Right renal cortex interstitium (tissue), 3 donors: ENCODE measurements at regions not wholly inside any gene's neighbourhood (a gene's known extent, or its start where the extent isn't known, plus 50 kb on each side); places are given as distances from the start of the nearest gene placed in this dataset.
"Not testable (repeated sequence)": the region's sequence is repeated elsewhere in the genome, so short reads cannot be mapped to it uniquely, and the experiment has no call there.

Source experiments
- DNase-seq, 3 donors: peaks; one replicate each; pipeline ENCODE4 v3.0.0-alpha.2; 2013; ENCODE audit warnings: low read depth in 3 of 3, low spot score in 2 of 3

- DNase-seq: no peak
Measured at GRCh38 chr1:173257805-173258204, 50.7 kb upstream of the TNFSF4 start.

- no peak for DNase-seq
Measured at GRCh38 chr1:173258479-173259264, 51.5 kb upstream of the TNFSF4 start.

GRCh38 chr1:173260329-173260728 is 53.2 kb upstream of the TNFSF4 start:
- DNase-seq: not testable (repeated sequence)

- no peak for DNase-seq
Measured at GRCh38 chr1:173266841-173267240, 59.7 kb upstream of the TNFSF4 start.

- no peak for DNase-seq
Measured at GRCh38 chr1:173267453-173267945, 60.4 kb upstream of the TNFSF4 start.

- DNase-seq: no peak
Measured at GRCh38 chr1:173268261-173268660, 61.1 kb upstream of the TNFSF4 start.

- no peak for DNase-seq
Measured at GRCh38 chr1:173268786-173269277, 61.7 kb upstream of the TNFSF4 start.

- DNase-seq: no peak
Measured at GRCh38 chr1:173269490-173270230, 62.5 kb upstream of the TNFSF4 start.

GRCh38 chr1:173270243-173270642 is 63.1 kb upstream of the TNFSF4 start:
- no peak for DNase-seq

- not testable (repeated sequence) for DNase-seq
Measured at GRCh38 chr1:173271021-173271420, 63.9 kb upstream of the TNFSF4 start.

- DNase-seq: no peak
Measured at GRCh38 chr1:173275496-173275895, 68.4 kb upstream of the TNFSF4 start.

- DNase-seq: no peak
Measured at GRCh38 chr1:173276922-173277800, 70.0 kb upstream of the TNFSF4 start.

- DNase-seq: no peak
Measured at GRCh38 chr1:173280899-173281660, 73.9 kb upstream of the TNFSF4 start.

- DNase-seq: no peak
Measured at GRCh38 chr1:173285048-173285447, 77.9 kb upstream of the TNFSF4 start.

GRCh38 chr1:173287785-173288184 is 80.7 kb upstream of the TNFSF4 start:
- no peak for DNase-seq

- no peak for DNase-seq
Measured at GRCh38 chr1:173293756-173294155, 86.6 kb upstream of the TNFSF4 start.

GRCh38 chr1:173294843-173295242 is 87.7 kb upstream of the TNFSF4 start:
- no peak for DNase-seq

GRCh38 chr1:173295391-173295790 is 88.3 kb upstream of the TNFSF4 start:
- DNase-seq: no peak

GRCh38 chr1:173295995-173296394 is 88.9 kb upstream of the TNFSF4 start:
- no peak for DNase-seq

GRCh38 chr1:173297798-173298391 is 90.8 kb upstream of the TNFSF4 start:
- DNase-seq: no peak
